HepG2 (cell line): ENCODE measurements at regions not wholly inside any gene's neighbourhood (a gene's known extent, or its start where the extent isn't known, plus 50 kb on each side); places are given as distances from the start of the nearest gene placed in this dataset.

Experiments used
- ATF3 ChIP-seq: sonication (generic); formaldehyde crosslinking; IDR thresholded peaks from 2 replicates; pipeline ENCODE4 v1.4.0; 2020; ENCODE audit warnings: missing genetic modification reagents
- EED ChIP-seq: sonication (generic); formaldehyde crosslinking; IDR thresholded peaks from 2 replicates; pipeline ENCODE4 v1.5.0; 2020; ENCODE audit warnings: mild to moderate bottlenecking, missing genetic modification reagents
- ELK4 ChIP-seq: sonication (generic); formaldehyde crosslinking; IDR thresholded peaks from 2 replicates; pipeline ENCODE4 v1.9.0; 2021; ENCODE audit warnings: missing genetic modification reagents, borderline replicate concordance
- IRX3 ChIP-seq: sonication (generic); formaldehyde crosslinking; IDR thresholded peaks from 2 replicates; pipeline ENCODE4 v1.8.1; 2023; ENCODE audit warnings: mild to moderate bottlenecking, low read depth, missing genetic modification reagents, borderline replicate concordance
- JDP2 ChIP-seq: sonication (generic); formaldehyde crosslinking; IDR thresholded peaks from 2 replicates; pipeline ENCODE4 v1.8.1; 2022; ENCODE audit warnings: missing genetic modification reagents, borderline replicate concordance
- JUND ChIP-seq: sonication (generic); formaldehyde crosslinking; IDR thresholded peaks from 2 replicates; pipeline ENCODE4 v1.8.0; 2022; ENCODE audit warnings: mild to moderate bottlenecking, missing genetic modification reagents
- KDM5B ChIP-seq: sonication (generic); formaldehyde crosslinking; IDR thresholded peaks from 2 replicates; pipeline ENCODE4 v1.4.0; 2020; ENCODE audit warnings: missing genetic modification reagents, mild to moderate bottlenecking, borderline replicate concordance
- KLF15 ChIP-seq: sonication (generic); formaldehyde crosslinking; IDR thresholded peaks from 2 replicates; pipeline ENCODE4 v1.8.1; 2023; ENCODE audit warnings: borderline replicate concordance, mild to moderate bottlenecking, inconsistent platforms, missing genetic modification reagents, mixed read lengths
- MNT ChIP-seq: fragments of 450-650 bp; IDR thresholded peaks from 2 replicates; pipeline ENCODE4 v1.6.1; 2016
- TEAD3 ChIP-seq: optimal IDR thresholded peaks from 2 replicates; pipeline ENCODE3; 2016; ENCODE audit warnings: borderline replicate concordance
- ZIK1 ChIP-seq: sonication (generic); formaldehyde crosslinking; IDR thresholded peaks from 2 replicates; pipeline ENCODE4 v1.5.0; 2020; ENCODE audit warnings: mild to moderate bottlenecking, low read depth, missing genetic modification reagents, borderline replicate concordance
- ZNF180 ChIP-seq: sonication (generic); formaldehyde crosslinking; IDR thresholded peaks from 2 replicates; pipeline ENCODE4 v1.4.0; 2020; ENCODE audit warnings: low read depth, missing genetic modification reagents, borderline replicate concordance
- ZNF280D ChIP-seq: sonication (generic); formaldehyde crosslinking; IDR thresholded peaks from 2 replicates; pipeline ENCODE4 v1.5.1; 2020; ENCODE audit warnings: mild to moderate bottlenecking, missing genetic modification reagents
- ZNF281 ChIP-seq: sonication (generic); formaldehyde crosslinking; IDR thresholded peaks from 2 replicates; pipeline ENCODE4 v1.4.0; 2020; ENCODE audit warnings: missing genetic modification reagents, borderline replicate concordance
- ZNF337 ChIP-seq: sonication (generic); formaldehyde crosslinking; IDR thresholded peaks from 2 replicates; pipeline ENCODE4 v1.5.1; 2020; ENCODE audit warnings: missing genetic modification reagents, low read depth, mild to moderate bottlenecking, borderline replicate concordance
- ZNF562 ChIP-seq: sonication (generic); formaldehyde crosslinking; IDR thresholded peaks from 2 replicates; pipeline ENCODE4 v1.8.0; 2022; ENCODE audit warnings: missing genetic modification reagents, borderline replicate concordance
- ZNF598 ChIP-seq: sonication (generic); formaldehyde crosslinking; IDR thresholded peaks from 2 replicates; pipeline ENCODE4 v1.5.1; 2020; ENCODE audit warnings: mild to moderate bottlenecking, missing genetic modification reagents, borderline replicate concordance

- no peak for TF ChIP-seq ZNF280D (CRISPR knock-in tag)
- no peak for TF ChIP-seq JUND (CRISPR knock-in tag)
- no peak for TF ChIP-seq ELK4 (CRISPR knock-in tag)
- no peak for TF ChIP-seq JDP2 (CRISPR knock-in tag)
- TF ChIP-seq KDM5B (CRISPR knock-in tag) = no peak
- TF ChIP-seq EED (CRISPR knock-in tag) = no peak
- TF ChIP-seq TEAD3 (CRISPR knock-in tag) = no peak
- no peak for TF ChIP-seq ZNF337 (CRISPR knock-in tag)
- TF ChIP-seq ZNF562 (CRISPR knock-in tag) = no peak
- no peak for TF ChIP-seq ZNF598 (CRISPR knock-in tag)
- no peak for TF ChIP-seq IRX3
- TF ChIP-seq ATF3 (CRISPR knock-in tag) = 0 out of 2 replicates have a peak, but pooled peaks have one; percentile 15
- no peak for TF ChIP-seq KLF15 (CRISPR knock-in tag)
- TF ChIP-seq ZNF281 (CRISPR knock-in tag) = peak; percentile 20; the same call in 1 of the 2 replicates
- TF ChIP-seq ZNF180 = no peak
- TF ChIP-seq MNT = no peak
- TF ChIP-seq ZIK1 (CRISPR knock-in tag) = no peak
These were observed 188.6 kb upstream of the SH3BP4 start (continued) for GRCh38 chr2:234763002-234763873.
